ENCODE measurements at regions not wholly inside any gene's neighbourhood (a gene's known extent, or its start where the extent isn't known, plus 50 kb on each side); places are given as distances from the start of the nearest gene placed in this dataset.
"Not testable (repeated sequence)": the region's sequence is repeated elsewhere in the genome, so short reads cannot be mapped to it uniquely, and the experiment has no call there.

DNA sequence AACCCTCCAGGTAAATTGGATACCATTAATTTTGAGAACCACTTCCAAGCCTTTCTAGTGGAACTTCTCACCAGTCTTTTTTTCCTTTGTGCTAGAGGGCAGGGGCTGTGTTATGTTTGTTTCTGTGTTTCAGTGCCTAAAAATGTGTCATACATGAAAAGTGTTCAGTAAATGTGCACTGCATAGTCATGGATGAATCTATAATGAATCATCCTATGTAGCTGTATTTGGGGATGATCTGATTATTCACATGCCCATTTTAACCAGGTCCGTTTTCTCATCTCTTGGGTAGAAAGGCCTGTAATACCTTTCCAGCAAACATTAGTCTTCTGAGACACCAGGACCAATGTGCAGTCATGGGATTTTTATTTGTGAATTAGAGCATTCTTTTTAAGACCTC lies 583.0 kb upstream of the GOLIM4 start:
- DNase-seq: no peak
- no peaks in the 10 kb centered on the region for H3K4me1 Mint-ChIP-seq (ENCODE audit: low read depth)
- H3K36me3 Mint-ChIP-seq (ENCODE audit: low read depth): no peaks in the 10 kb centered on the region; the same call in 1 of the 2 replicates
- H3K27me3 Mint-ChIP-seq (ENCODE audit: insufficient read depth): no peaks in the 10 kb centered on the region
- peaks cover 6% of the 10 kb centered on the region for H3K9me3 Mint-ChIP-seq
- TF ChIP-seq, protein P1, sequence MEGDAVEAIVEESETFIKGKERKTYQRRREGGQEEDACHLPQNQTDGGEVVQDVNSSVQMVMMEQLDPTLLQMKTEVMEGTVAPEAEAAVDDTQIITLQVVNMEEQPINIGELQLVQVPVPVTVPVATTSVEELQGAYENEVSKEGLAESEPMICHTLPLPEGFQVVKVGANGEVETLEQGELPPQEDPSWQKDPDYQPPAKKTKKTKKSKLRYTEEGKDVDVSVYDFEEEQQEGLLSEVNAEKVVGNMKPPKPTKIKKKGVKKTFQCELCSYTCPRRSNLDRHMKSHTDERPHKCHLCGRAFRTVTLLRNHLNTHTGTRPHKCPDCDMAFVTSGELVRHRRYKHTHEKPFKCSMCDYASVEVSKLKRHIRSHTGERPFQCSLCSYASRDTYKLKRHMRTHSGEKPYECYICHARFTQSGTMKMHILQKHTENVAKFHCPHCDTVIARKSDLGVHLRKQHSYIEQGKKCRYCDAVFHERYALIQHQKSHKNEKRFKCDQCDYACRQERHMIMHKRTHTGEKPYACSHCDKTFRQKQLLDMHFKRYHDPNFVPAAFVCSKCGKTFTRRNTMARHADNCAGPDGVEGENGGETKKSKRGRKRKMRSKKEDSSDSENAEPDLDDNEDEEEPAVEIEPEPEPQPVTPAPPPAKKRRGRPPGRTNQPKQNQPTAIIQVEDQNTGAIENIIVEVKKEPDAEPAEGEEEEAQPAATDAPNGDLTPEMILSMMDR (IDR thresholded peaks at IDR 0.05): no peak
- no peak overlapping the region for H3K27ac Mint-ChIP-seq
- no peak overlapping the region for H3K4me3 Mint-ChIP-seq

DNA sequence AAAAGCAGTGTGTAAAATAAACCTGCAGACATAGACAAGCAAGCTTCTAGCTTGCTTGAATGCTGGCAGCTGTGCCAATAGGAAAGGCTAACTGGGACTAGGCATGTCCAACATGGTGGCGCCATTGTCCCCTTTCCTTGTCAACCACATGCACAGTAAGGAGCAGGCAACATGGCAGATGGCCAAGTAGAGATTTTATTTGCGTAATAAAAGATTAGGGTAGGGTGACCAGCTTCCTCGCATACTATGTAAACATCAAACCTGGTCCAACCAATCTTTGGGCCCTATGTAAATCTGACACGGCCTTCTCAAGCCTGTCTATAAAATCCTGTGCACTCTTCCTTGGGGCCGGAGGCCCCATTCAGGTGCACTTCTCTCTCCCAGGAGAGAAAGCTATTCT lies 575.4 kb upstream of the GOLIM4 start:
- Mint-ChIP-seq H3K9me3 (peaks cover 13% of the 10 kb centered on the region), H3K27ac (no peak overlapping the region), H3K4me1 (ENCODE audit: low read depth) (no peaks in the 10 kb centered on the region), H3K4me3 (no peak overlapping the region), H3K36me3 (ENCODE audit: low read depth) (no peaks in the 10 kb centered on the region; the same call in 1 of the 2 replicates), H3K27me3 (ENCODE audit: insufficient read depth) (peaks cover 2% of the 10 kb centered on the region; the same call in 1 of the 2 replicates)
- TF ChIP-seq, protein P1 (IDR thresholded peaks at IDR 0.05): no peak
- DNase-seq: no peak

DNA sequence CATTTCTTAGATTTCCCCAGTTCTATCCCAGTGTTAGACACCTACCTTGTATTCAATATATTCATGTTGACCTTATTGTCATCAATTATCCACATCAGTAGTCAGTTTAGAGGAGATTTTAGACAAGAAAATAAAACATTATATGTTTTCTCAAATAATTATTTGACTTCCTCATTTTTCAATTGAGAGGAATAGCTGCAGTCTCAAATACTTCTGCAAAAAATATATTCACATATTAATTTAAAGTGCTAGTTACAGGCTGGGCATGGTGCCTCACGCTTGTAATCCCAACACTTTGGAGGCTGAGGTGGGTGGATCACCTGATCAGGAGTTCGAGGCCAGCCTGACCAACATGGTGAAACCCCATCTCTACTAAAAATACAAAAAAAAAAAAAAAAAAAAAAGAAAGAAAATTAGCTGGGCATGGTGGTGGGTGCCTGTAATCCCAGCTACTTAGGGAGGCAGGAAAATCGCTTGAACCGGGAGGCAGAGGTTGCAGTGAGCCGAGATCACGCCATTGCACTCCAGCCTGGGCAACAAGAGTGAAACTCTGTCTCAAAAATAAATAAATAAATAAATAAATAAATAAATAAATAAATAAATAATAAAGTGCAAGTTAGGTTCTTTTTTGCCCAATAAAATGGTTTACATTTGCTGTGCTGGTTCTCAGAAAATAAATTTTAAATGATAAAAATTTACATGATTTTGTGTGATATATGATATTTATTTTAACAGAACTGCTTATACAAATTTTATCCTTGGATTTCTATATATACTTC lies 565.3 kb upstream of the GOLIM4 start:
- not testable (repeated sequence) for DNase-seq; H3K27me3 Mint-ChIP-seq (ENCODE audit: insufficient read depth); H3K4me1 Mint-ChIP-seq (ENCODE audit: low read depth); H3K4me3 Mint-ChIP-seq; H3K27ac Mint-ChIP-seq; H3K36me3 Mint-ChIP-seq (ENCODE audit: low read depth)
- H3K9me3 Mint-ChIP-seq: peaks cover 22% of the 10 kb centered on the region

DNA sequence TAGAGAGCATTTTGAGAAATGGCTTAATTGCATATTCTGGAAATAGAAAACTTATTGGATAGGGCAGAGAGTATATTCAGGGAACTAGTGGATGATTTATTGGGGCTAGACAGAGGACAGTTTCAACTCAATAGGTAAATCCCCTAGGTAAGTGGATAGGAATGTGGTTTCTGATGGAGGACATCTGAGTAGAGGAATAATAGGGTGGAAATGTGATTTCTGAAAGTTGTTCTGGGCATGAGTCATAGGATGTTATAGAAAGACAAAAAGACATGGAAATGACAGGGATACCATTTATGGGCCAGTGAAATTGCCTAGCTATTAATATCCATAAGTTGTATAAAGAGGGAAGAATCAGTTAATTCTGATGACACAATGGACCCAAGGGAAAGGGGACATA lies 563.3 kb upstream of the GOLIM4 start:
- no peak for DNase-seq
- Mint-ChIP-seq H3K27me3 (ENCODE audit: insufficient read depth) (no peaks in the 10 kb centered on the region; the same call in 1 of the 2 replicates), H3K36me3 (ENCODE audit: low read depth) (peaks cover 4% of the 10 kb centered on the region; the same call in 1 of the 2 replicates), H3K9me3 (peaks cover 17% of the 10 kb centered on the region), H3K4me1 (ENCODE audit: low read depth) (no peaks in the 10 kb centered on the region), H3K27ac (no peak overlapping the region), H3K4me3 (no peak overlapping the region)
- TF ChIP-seq, protein P1 (IDR thresholded peaks at IDR 0.05): no peak

DNA sequence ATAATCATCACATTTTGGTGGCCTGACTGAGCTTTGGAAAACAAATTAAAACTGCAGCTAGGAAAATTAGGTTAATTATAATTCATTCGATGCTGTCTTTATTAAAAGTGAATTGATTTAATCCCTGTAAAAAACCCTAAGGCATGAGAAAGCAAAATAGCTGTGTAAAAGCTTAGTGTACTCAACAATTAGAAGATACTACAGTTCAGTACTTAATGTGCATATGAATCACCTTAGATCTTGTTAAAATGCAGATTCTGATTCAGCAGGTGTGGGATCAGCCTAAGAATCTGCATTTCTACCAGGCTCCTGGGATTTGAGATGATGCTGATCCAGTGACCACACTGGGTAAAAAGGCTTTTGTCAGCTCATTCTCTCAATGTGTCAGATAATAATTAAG lies 559.9 kb upstream of the GOLIM4 start:
- Mint-ChIP-seq H3K4me3 (no peak overlapping the region), H3K27me3 (ENCODE audit: insufficient read depth) (no peaks in the 10 kb centered on the region), H3K4me1 (ENCODE audit: low read depth) (no peaks in the 10 kb centered on the region), H3K36me3 (ENCODE audit: low read depth) (peaks cover 4% of the 10 kb centered on the region; the same call in 1 of the 2 replicates), H3K9me3 (peaks cover 8% of the 10 kb centered on the region; the same call in 1 of the 2 replicates), H3K27ac (no peak overlapping the region)
- TF ChIP-seq, protein P1 (IDR thresholded peaks at IDR 0.05): no peak
- DNase-seq: no peak

DNA sequence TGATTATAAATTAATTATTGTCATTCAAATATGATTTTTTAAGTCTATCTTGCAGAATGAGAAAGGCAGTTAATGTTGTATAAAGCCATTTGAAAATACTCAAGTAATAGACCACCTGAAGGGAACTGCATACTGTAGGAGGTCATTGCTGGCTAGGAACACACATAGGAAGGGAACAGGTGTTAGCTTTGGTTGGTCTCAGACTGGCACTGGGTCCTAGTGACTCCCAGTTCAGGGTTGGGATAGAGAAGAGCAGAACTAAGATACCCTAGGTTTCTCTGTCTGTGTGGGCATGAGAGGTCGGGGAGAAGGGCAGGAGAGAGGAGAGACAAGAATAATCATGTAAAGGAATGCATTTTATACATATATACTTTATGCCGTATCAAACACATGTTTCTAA lies 559.0 kb upstream of the GOLIM4 start:
- Mint-ChIP-seq H3K27me3 (ENCODE audit: insufficient read depth) (no peaks in the 10 kb centered on the region), H3K36me3 (ENCODE audit: low read depth) (peaks cover 4% of the 10 kb centered on the region; the same call in 1 of the 2 replicates), H3K4me3 (no peak overlapping the region), H3K4me1 (ENCODE audit: low read depth) (no peaks in the 10 kb centered on the region), H3K27ac (no peak overlapping the region), H3K9me3 (peaks cover 4% of the 10 kb centered on the region; the same call in 1 of the 2 replicates)
- TF ChIP-seq, protein P1 (IDR thresholded peaks at IDR 0.05): no peak
- DNase-seq: no peak
